OCI-LY1 (cell line): ENCODE measurements at regions not wholly inside any gene's neighbourhood (a gene's known extent, or its start where the extent isn't known, plus 50 kb on each side); places are given as distances from the start of the nearest gene placed in this dataset.
"Not testable (repeated sequence)": the region's sequence is repeated elsewhere in the genome, so short reads cannot be mapped to it uniquely, and the experiment has no call there.

ENCODE experiments used
- EZH2 ChIP-seq: fragments of 200-600 bp; sonication (generic), shearing (Covaris generic); IDR thresholded peaks from 2 replicates; pipeline ENCODE4 v1.8.0; 2017; ENCODE audit warnings: borderline replicate concordance, mixed run types, mild to moderate bottlenecking, antibody characterized with exemption, low read length, moderate library complexity, mixed read lengths
- TF ChIP-seq, protein P1 (sequence below): fragments of 200-600 bp; sonication (generic), shearing (Covaris generic); IDR thresholded peaks from 2 replicates; pipeline ENCODE4 v1.5.1; 2017; ENCODE audit warnings: mild to moderate bottlenecking, antibody characterized with exemption, low read length, moderate library complexity, mixed read lengths

DNA sequence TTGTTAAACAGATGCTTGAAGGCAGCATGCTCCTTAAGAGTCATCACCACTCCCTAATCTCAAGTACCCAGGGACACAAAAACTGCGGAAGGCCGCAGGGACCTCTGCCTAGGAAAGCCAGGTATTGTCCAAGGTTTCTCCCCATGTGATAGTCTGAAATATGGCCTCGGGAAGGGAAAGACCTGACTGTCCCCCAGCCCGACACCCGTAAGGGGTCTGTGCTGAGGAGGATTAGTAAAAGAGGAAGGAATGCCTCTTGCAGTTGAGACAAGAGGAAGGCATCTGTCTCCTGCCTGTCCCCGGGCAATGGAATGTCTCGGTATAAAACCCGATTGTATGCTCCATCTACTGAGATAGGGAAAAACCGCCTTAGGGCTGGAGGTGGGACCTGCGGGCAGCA, 245.8 kb downstream of the EPHA7 start:
- TF ChIP-seq, protein P1, sequence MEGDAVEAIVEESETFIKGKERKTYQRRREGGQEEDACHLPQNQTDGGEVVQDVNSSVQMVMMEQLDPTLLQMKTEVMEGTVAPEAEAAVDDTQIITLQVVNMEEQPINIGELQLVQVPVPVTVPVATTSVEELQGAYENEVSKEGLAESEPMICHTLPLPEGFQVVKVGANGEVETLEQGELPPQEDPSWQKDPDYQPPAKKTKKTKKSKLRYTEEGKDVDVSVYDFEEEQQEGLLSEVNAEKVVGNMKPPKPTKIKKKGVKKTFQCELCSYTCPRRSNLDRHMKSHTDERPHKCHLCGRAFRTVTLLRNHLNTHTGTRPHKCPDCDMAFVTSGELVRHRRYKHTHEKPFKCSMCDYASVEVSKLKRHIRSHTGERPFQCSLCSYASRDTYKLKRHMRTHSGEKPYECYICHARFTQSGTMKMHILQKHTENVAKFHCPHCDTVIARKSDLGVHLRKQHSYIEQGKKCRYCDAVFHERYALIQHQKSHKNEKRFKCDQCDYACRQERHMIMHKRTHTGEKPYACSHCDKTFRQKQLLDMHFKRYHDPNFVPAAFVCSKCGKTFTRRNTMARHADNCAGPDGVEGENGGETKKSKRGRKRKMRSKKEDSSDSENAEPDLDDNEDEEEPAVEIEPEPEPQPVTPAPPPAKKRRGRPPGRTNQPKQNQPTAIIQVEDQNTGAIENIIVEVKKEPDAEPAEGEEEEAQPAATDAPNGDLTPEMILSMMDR, result not testable (repeated sequence)
- TF ChIP-seq EZH2, result not testable (repeated sequence)
